Neuronal stem cell (in vitro differentiated cells): ENCODE measurements at regions not wholly inside any gene's neighbourhood (a gene's known extent, or its start where the extent isn't known, plus 50 kb on each side); places are given as distances from the start of the nearest gene placed in this dataset.

ENCODE experiments used
- DNase-seq: peaks from one replicate; pipeline ENCODE4 v3.0.0-alpha.2; 2013; ENCODE audit warnings: low spot score
- H2AFZ ChIP-seq: one replicate; pipeline ENCODE4 v1.6.1; 2013; ENCODE audit warnings: mild to moderate bottlenecking, low read length, inconsistent platforms
- H2AK5ac ChIP-seq: 2 replicates; pipeline ENCODE4 v1.6.1; 2013; ENCODE audit warnings: low read depth, mild to moderate bottlenecking, inconsistent platforms, low read length, moderate library complexity, mixed read lengths
- H2BK120ac ChIP-seq: 2 replicates; pipeline ENCODE4 v1.6.1; 2013; ENCODE audit warnings: low read depth, mild to moderate bottlenecking, inconsistent platforms, low read length, moderate library complexity, mixed read lengths
- H2BK12ac ChIP-seq: one replicate; pipeline ENCODE4 v1.6.1; 2013; ENCODE audit warnings: low read length, inconsistent platforms
- H2BK15ac ChIP-seq: 2 replicates; pipeline ENCODE4 v1.6.1; 2013; ENCODE audit warnings: mild to moderate bottlenecking, low read length, inconsistent platforms, mixed read lengths
- H2BK5ac ChIP-seq: one replicate; pipeline ENCODE4 v1.6.1; 2013; ENCODE audit warnings: inconsistent platforms, mild to moderate bottlenecking, low read length, moderate library complexity
- H3K14ac ChIP-seq: one replicate; pipeline ENCODE4 v1.6.1; 2013; ENCODE audit warnings: low read length, inconsistent platforms
- H3K18ac ChIP-seq: 2 replicates; pipeline ENCODE4 v1.6.1; 2013; ENCODE audit warnings: low read length, inconsistent platforms
- H3K23ac ChIP-seq: 2 replicates; pipeline ENCODE4 v1.6.1; 2013; ENCODE audit warnings: low read depth, mild to moderate bottlenecking, mixed read lengths, low read length, inconsistent platforms; ENCODE audit not compliant: poor library complexity
- H3K27ac ChIP-seq: replicated peaks from 3 replicates; pipeline ENCODE4 v1.5.1; 2013; ENCODE audit warnings: low read length, inconsistent platforms
- H3K27me3 ChIP-seq, 3 experiments: 2 replicates each; pipeline ENCODE4 v1.6.1; 2013; ENCODE audit warnings: low read length in 3 of 3, mild to moderate bottlenecking in 2 of 3, inconsistent platforms in 1 of 3, low read depth in 1 of 3, mixed read lengths in 1 of 3, moderate library complexity in 1 of 3; ENCODE audit not compliant: control insufficient read depth in 3 of 3, insufficient read depth in 3 of 3
- H3K36me3 ChIP-seq, 2 donors: replicated peaks in 1 of 2; 2 replicates each; pipeline ENCODE4 v1.6.1; 2013; ENCODE audit warnings: low read length in 2 of 2; ENCODE audit not compliant: control insufficient read depth in 2 of 2, insufficient read depth in 2 of 2
- H3K4ac ChIP-seq: 2 replicates; pipeline ENCODE4 v1.6.1; 2013; ENCODE audit warnings: inconsistent platforms, mild to moderate bottlenecking, low read length, moderate library complexity
- H3K4me1 ChIP-seq, 2 donors: 1 replicate in 1 of 2; 2 replicates in 1 of 2; pipeline ENCODE4 v1.6.1; 2013; ENCODE audit warnings: low read length in 2 of 2, low read depth in 1 of 2; ENCODE audit not compliant: control insufficient read depth in 2 of 2, insufficient read depth in 1 of 2
- H3K4me2 ChIP-seq: one replicate; pipeline ENCODE4 v1.6.1; 2013; ENCODE audit warnings: mild to moderate bottlenecking, low read length, inconsistent platforms; ENCODE audit not compliant: insufficient read depth, poor library complexity, severe bottlenecking
- H3K4me3 ChIP-seq, 2 donors: 2 replicates each; pipeline ENCODE4 v1.5.1; 2013; ENCODE audit warnings: low read length in 2 of 2, mild to moderate bottlenecking in 2 of 2, inconsistent platforms in 1 of 2, moderate library complexity in 1 of 2
- H3K79me1 ChIP-seq: one replicate; pipeline ENCODE4 v1.6.1; 2013; ENCODE audit warnings: low read depth, mild to moderate bottlenecking, inconsistent platforms, low read length, moderate library complexity
- H3K9ac ChIP-seq: one replicate; pipeline ENCODE4 v1.6.1; 2013; ENCODE audit warnings: mild to moderate bottlenecking, low read depth, low read length, inconsistent platforms; ENCODE audit not compliant: poor library complexity
- H3K9me3 ChIP-seq, 2 donors: replicated peaks in 1 of 2; 2 replicates each; pipeline versions ENCODE3 to v1.6.1; 2013; ENCODE audit warnings: low read length in 2 of 2, mild to moderate bottlenecking in 2 of 2, inconsistent platforms in 1 of 2, low read depth in 1 of 2, mixed read lengths in 1 of 2, moderate library complexity in 1 of 2; ENCODE audit not compliant: control insufficient read depth in 2 of 2, insufficient read depth in 1 of 2
- H4K8ac ChIP-seq: one replicate; pipeline ENCODE4 v1.6.1; 2013; ENCODE audit warnings: low read depth, mild to moderate bottlenecking, inconsistent platforms, low read length, moderate library complexity
- H4K91ac ChIP-seq: one replicate; pipeline ENCODE4 v1.6.1; 2013; ENCODE audit warnings: low read length, low read depth, mild to moderate bottlenecking, inconsistent platforms; ENCODE audit not compliant: poor library complexity
- WGBS, 2 donors: extraction: QIAGEN DNeasy Blood & Tissue Kit; methylation state at CpG; one replicate each; pipeline ENCODE4 v1.1.7; 2013; ENCODE audit warnings: missing lambda C conversion rate in 2 of 2, mixed read lengths in 1 of 2; ENCODE audit not compliant: insufficient read length in 2 of 2, insufficient replicate concordance in 1 of 2; ENCODE audit errors: extremely low coverage in 2 of 2; 5-methylcytosine and 5-hydroxymethylcytosine counted together

- no peak overlapping the region for H3K18ac ChIP-seq
- H3K79me1 ChIP-seq, result no peaks in the 10 kb centered on the region
- no peak overlapping the region for H4K91ac ChIP-seq
- no peaks in the 10 kb centered on the region for H3K36me3 ChIP-seq
- no CpG with 5 or more reads among the region's 6 CpGs for WGBS, 2 donors
- peaks cover 0 to 5% of the 10 kb centered on the region in 2 donors for H3K9me3 ChIP-seq
- H2BK12ac ChIP-seq, result no peak overlapping the region
- no peak overlapping the region for H3K27ac ChIP-seq
- no peak overlapping the region for H3K4ac ChIP-seq
- no peak overlapping the region for H3K9ac ChIP-seq
- H4K8ac ChIP-seq, result no peak overlapping the region
- no peaks in the 10 kb centered on the region for H3K27me3 ChIP-seq
- H3K14ac ChIP-seq, result no peak overlapping the region
- H2BK5ac ChIP-seq, result no peak overlapping the region
- no peaks in the 10 kb centered on the region for H3K4me1 ChIP-seq
- DNase-seq, result no peak
- peak overlapping the region; percentile 42 for H2AFZ ChIP-seq
- H2BK120ac ChIP-seq, result no peak overlapping the region
- H2BK15ac ChIP-seq, result no peak overlapping the region
- H2AK5ac ChIP-seq, result no peak overlapping the region
- H3K4me2 ChIP-seq, result no peak overlapping the region
- H3K4me3 ChIP-seq, result no peak overlapping the region
- H3K23ac ChIP-seq, result no peak overlapping the region
Measured at GRCh38 chr20:4073852-4074741, 58.7 kb upstream of the RNF24 start.

DNA sequence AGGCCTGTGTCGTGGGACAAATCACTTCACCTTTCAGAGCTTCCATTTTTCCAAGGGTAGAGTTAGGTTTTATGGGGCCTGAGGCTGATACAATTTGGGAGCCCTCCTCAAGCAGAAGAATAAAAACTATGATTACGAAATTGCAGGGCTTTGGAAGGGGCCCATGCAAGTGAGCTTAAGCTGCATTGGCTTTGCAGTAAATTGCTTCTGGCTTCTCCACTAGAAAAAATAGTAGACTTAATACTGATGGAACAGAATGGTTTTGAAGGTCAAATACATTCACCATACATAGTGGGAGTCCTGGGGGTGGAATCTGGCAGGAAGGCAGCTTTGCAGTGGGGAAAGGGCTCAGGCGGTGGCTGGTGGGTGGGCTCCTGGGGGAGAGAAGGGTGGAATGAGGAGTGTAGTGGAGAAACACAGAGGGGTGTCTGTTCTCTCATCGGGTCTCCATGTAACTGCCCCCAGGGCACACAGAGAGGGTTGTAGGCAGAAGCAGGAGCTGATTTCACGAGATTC is 55.9 kb upstream of the RNF24 start:
- Histone ChIP-seq H2AK5ac (no peak overlapping the region), H3K27me3 (peaks cover 0 to 6% (median 0%) of the 10 kb centered on the region in 3 experiments), H3K23ac (no peak overlapping the region), H3K36me3 (no peaks in the 10 kb centered on the region), H4K91ac (no peak overlapping the region), H2BK5ac (no peak overlapping the region), H2BK12ac (no peak overlapping the region), H3K27ac (no peak overlapping the region), H3K79me1 (no peaks in the 10 kb centered on the region), H3K18ac (no peak overlapping the region), H2BK120ac (no peak overlapping the region), H3K9me3 (peaks cover 0 to 5% of the 10 kb centered on the region in 2 donors), H3K4me2 (no peak overlapping the region), H2AFZ (no peak overlapping the region), H3K4ac (no peak overlapping the region), H3K4me1 (no peaks in the 10 kb centered on the region), H3K9ac (no peak overlapping the region), H2BK15ac (no peak overlapping the region), H4K8ac (no peak overlapping the region), H3K4me3 (no peak overlapping the region), H3K14ac (no peak overlapping the region)
- no peak for DNase-seq
- no CpG with 5 or more reads among the region's 5 CpGs for WGBS, 2 donors

DNA sequence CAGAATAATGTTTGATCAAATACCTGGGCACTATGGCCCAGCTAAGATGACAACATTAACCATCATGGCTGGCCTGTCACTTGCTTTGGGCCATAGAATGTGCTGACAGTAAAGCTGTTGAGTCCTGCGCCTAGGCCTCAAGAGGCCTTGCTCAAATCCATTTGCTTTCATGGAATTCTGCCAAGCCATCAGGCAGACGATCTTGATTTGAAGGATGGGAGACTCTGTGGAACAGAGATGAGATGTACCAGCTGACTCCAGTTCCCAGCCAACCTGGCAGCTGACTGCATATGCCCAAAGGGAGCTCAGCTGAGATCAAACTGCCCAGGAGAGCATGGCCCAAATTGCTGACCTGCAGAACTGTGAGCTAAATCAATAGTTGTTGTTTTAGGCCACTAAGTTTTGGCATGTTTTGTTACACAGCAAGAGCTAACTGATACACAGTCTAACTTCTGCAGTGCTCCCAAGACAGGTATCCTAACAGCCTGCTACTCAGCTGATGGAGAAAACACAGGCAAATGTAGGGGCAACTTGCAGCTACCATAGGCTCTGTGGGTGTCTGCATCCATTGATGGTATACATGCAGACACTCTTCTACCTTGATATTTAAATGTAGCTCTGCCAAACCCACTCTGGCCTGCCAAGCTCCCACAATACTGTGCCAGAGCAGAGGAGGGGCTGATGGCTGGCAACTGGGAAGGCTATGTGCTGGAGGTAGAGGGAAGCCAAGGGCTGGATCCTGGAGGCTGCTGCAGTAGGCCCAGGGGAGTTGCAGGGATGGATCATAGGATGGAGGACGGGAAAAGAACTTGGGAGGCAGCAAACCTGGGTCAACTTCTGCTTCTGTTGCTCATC is 55.2 kb upstream of the RNF24 start:
- H3K4me2 ChIP-seq, result no peak overlapping the region
- H3K14ac ChIP-seq, result no peak overlapping the region
- no peak overlapping the region for H2AK5ac ChIP-seq
- H2BK5ac ChIP-seq, result no peak overlapping the region
- no peak overlapping the region for H3K4ac ChIP-seq
- peaks cover 0 to 6% (median 0%) of the 10 kb centered on the region in 3 experiments for H3K27me3 ChIP-seq
- no peaks in the 10 kb centered on the region for H3K36me3 ChIP-seq
- H3K79me1 ChIP-seq, result no peaks in the 10 kb centered on the region
- WGBS, 2 donors, result no CpG with 5 or more reads among the region's 3 CpGs
- no peak overlapping the region for H2AFZ ChIP-seq
- H3K23ac ChIP-seq, result no peak overlapping the region
- H2BK12ac ChIP-seq, result no peak overlapping the region
- H2BK15ac ChIP-seq, result no peak overlapping the region
- no peak overlapping the region for H2BK120ac ChIP-seq
- no peaks in the 10 kb centered on the region for H3K4me1 ChIP-seq
- H3K9ac ChIP-seq, result no peak overlapping the region
- no peak overlapping the region for H3K4me3 ChIP-seq
- H4K8ac ChIP-seq, result no peak overlapping the region
- no peak overlapping the region for H4K91ac ChIP-seq
- H3K27ac ChIP-seq, result no peak overlapping the region
- DNase-seq, result no peak
- H3K9me3 ChIP-seq, result peaks cover 0 to 5% of the 10 kb centered on the region in 2 donors
- H3K18ac ChIP-seq, result no peak overlapping the region

DNA sequence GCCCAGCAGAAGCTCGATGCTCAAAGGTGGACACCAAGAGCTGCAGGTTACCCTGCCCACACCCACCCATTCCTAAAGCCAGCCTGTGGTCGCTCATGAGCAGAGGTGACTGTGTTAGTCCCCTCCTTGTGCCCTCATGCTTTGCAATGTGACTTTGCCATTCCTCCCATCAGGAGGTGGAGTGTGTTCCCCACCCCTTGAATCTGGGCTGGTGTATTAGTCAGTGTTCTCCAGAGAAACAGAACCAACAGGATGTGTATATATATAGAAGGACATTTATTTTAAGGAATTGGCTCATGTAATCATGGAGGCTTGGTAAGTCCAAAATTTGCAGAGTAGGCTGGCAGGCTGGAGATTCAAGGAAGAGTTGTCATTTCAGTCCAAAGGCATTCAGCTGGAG is 54.4 kb upstream of the RNF24 start:
- H3K27me3 ChIP-seq, result peaks cover 0 to 6% (median 0%) of the 10 kb centered on the region in 3 experiments
- H2AFZ ChIP-seq, result no peak overlapping the region
- H3K36me3 ChIP-seq, result no peaks in the 10 kb centered on the region

More for the DNA sequence above, 54.4 kb upstream of the RNF24 start:
- no peak overlapping the region for H2BK120ac ChIP-seq
- H3K4me2 ChIP-seq, result no peak overlapping the region
- no peak overlapping the region for H2BK5ac ChIP-seq
- H2AK5ac ChIP-seq, result no peak overlapping the region
- peaks cover 0 to 5% of the 10 kb centered on the region in 2 donors for H3K9me3 ChIP-seq
- H3K9ac ChIP-seq, result no peak overlapping the region
- no peak overlapping the region for H4K91ac ChIP-seq
- no peak overlapping the region for H3K27ac ChIP-seq
- no CpG with 5 or more reads among the region's 2 CpGs for WGBS, 2 donors
- no peak overlapping the region for H3K23ac ChIP-seq
- H3K4me3 ChIP-seq, result no peak overlapping the region
- H2BK15ac ChIP-seq, result no peak overlapping the region
- DNase-seq, result no peak
- no peak overlapping the region for H2BK12ac ChIP-seq
- H3K18ac ChIP-seq, result no peak overlapping the region
- no peaks in the 10 kb centered on the region for H3K4me1 ChIP-seq
- no peak overlapping the region for H4K8ac ChIP-seq
- no peak overlapping the region for H3K4ac ChIP-seq
- H3K79me1 ChIP-seq, result no peaks in the 10 kb centered on the region
- H3K14ac ChIP-seq, result no peak overlapping the region
